Activated T-cell treated with anti-CD3 and anti-CD28 coated beads, Interleukin-2, amount 50 U/mL, for 1 hour (primary cell): ENCODE measurements at regions not wholly inside any gene's neighbourhood (a gene's known extent, or its start where the extent isn't known, plus 50 kb on each side); places are given as distances from the start of the nearest gene placed in this dataset.
A peak's percentile ranks its signal among the peaks of the same experiment; 100 is the strongest.
"Not testable (repeated sequence)": the region's sequence is repeated elsewhere in the genome, so short reads cannot be mapped to it uniquely, and the experiment has no call there.

Experiments
- DNase-seq: peaks from one replicate; pipeline ENCODE4 v3.0.0-alpha.2; 2020

DNA sequence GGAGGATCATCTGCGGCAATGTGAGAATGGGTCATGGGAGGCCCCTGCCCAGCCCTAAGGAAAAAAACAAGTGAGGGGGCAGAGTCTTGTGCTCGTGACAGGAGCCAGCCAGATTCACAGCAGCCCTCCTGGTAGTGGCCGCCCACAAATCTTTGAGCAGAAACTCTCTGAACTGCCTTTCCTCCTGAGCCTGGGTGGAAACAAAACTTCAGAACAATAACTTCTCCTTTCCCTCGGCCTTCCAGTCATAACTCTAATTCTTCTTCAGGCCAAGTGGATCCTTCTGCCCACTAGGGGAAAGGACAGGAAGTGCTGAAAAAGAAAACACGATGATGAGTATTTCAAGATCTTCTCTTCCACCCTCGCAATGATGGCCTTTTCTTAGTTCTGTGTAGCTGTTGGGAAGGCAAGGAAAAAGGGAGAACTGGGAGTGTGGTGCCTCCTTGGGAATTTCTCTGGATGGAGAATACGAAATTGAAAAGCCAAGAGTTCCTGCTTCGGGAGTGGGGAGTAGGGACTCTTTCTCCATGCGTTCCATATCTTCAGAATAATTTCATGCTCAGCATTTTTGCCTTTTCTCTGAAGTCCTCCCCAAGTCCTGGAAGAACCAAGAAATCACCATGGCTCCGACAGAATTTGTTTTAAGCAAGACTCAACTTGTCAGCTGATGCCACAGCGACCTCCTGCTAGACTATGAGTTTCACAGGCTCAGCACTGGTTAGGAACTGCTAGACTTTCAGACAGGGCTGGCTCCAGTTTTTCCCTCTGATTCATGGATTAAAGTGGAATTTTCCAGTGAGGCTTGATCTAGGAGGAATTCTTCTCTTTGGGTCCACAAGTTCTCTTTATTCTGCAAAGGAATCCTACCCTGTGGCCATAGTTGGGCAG, 188.9 kb downstream of the CAND1 start:
- DNase-seq: no peak

DNA sequence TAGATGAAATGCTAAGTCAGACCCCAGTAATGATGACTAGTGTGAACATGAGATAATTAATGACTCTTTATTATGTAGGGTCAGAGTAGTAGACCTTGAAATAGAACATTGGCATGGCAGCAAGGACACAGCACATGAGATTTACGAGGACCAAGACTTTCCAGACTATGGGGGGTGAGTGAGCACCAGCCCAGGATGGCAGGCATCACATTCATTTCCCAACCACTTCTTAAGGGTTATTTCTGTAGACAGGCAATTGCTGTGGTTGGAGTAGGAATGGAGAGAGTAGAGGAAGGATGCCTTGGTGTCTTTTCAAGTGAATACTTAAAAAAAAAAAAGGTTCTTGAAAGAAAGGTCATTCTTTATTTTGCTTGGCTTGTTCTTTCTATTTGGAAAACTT, 189.4 kb upstream of the DYRK2 start:
- DNase-seq: no peak

DNA sequence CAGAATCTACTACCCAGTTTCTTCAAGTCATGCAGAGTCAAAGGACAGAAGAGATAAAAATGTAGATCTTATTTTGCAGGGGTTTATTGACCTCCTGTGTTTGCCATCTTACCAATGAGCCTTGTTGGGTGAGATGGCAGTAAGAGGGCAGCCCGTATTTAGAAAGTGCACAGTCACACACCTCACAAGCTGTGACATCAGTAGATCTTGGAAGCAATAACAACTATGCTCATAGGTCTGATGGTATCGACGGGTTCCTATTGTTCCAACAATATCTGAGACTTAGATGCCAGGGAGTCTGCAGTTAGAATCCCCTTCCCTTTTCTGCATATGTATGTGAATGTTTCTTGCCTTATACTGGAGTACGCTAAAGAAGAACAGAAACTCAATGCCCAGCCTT, 189.0 kb upstream of the DYRK2 start:
- DNase-seq: no peak

DNA sequence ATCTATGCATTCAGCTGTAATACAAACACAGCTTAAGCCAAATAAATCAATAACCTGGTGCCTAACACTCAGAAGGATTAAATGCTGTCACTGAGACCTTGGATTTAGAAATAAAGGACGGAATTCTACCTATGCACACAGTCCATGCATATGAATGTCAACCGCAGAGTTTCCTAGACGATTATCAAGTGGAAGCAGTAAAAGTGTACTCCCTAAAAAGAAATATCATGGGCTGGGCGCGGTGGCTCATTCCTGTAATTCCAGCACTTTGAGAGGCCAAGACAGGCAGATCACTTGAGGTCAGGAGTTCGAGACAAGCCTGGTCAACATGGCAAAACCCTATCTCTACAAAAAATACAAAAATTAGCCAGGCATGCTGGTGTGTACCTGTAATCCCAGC, 188.2 kb upstream of the DYRK2 start:
- no peak for DNase-seq

DNA sequence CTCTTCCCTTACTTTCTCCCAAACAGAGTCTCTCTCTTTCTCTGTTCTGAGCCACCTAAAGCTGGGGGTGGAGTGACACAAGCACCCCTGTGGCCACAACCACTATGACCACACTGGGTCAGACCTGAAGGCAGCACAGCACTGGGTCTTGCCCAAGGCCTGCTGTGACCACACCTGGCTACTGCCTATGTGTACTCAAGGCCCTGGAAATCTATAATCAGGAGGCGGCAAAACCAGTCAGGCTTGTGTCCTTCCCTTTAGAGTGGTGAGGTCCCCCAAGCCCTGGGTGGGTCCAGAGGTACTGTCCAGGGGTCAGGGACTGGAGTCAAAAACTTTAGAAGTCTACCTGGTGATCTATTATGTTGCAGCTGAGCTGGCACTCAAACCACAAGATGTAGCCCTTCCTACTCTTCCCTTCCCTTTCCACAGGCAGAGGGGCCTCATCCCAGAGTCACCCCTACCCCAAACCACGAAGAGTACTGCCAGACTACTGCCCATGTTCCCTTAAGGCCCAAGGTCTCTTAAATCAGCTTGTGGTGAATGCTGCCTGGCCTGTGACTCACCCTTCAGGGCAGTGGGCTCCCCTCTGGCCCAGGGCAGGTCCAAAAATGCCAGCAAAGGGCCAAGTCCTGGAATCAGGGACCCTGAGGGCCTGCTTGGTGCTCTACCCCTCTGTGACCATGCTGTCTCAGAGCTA, 179.8 kb upstream of the DYRK2 start:
- no peak for DNase-seq

DNA sequence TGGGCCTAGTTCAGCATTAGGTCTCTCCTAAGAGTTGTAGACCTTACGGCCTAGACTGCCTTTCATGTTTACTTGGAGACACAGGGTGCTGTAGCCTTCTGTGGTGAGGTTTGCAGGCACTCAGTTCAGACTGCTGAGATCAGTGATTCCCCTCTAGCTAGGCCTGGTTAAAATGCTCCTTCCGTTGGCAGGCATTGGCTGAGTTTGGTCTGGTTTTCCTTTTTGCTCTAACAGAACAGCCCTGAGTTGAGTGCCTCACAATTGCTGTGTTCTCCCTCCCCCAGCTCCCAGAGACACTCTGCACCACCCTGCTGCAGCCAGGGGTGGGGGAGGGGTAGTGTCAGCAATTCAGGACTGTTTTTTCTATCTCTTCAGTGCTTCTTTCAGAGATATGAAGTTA, 178.9 kb upstream of the DYRK2 start:
- no peak for DNase-seq

DNA sequence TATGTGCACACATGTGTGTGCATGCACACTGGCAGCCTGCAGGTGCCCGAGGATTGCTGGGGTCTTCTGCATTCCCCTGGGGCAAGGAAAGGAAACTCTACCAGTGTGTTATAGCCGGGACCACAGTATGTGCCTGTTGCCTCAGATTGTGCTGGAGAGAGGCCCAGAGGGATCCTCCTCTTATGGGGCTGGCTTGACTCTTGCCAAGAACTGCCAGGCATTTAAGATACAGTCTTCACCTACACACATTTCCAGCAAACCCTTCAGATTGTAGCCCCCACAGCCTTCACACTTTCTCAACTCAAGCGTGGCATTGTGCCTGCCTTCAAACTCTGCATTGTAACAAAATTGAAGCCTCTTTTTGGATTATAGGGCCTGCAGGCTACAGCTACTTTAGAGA, 176.7 kb upstream of the DYRK2 start:
- no peak for DNase-seq

DNA sequence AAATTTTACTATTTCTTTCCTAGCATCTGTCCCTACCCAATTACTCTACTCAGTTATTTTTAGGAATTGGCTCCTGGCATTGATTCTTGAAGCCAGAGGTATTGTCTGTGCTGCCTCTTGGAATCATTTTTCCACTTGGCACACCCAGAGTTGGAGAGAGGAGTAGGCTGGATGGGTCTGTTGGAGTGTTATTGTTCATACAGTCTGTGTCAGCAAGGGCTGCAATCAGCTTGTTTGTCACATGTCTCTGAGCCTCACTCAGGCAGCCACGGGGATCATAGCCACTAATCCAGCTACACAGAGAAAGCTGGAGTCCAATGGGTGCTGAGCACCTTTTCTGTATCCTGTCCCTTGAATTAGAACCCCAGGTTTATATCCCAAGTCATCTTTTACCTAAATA, 176.0 kb upstream of the DYRK2 start:
- no peak for DNase-seq

DNA sequence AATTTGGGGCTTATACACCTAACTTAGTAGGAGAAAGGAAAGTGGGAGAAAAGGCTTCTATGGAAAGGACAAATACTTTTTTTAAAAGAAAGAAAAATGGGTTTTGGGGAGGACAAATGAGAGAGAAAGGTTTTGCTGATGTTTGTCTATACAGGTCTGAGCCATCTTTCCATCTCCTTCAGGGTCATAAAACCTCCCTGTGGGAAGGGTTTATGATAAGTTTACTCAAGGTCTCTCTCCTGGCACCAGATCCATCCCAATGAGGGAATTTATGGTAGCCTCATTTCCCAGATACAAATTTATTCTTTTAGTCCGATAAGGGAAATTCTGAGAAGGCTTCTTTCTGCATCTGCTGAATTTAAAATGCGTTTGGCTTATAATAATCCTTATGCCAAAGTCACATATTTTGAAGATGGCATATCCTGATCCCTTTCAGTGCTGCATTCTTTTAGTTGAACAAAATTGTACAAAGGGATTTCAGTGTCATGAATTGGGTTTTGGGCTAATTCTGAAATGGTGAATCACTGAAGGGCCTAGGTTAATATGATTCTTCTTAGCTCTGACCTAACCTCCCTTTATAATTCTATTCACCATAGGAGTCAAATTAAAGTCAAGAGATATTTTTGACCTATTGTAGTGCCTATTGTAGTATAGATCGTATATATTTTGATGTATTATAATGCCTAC, 173.5 kb upstream of the DYRK2 start:
- DNase-seq: no peak

DNA sequence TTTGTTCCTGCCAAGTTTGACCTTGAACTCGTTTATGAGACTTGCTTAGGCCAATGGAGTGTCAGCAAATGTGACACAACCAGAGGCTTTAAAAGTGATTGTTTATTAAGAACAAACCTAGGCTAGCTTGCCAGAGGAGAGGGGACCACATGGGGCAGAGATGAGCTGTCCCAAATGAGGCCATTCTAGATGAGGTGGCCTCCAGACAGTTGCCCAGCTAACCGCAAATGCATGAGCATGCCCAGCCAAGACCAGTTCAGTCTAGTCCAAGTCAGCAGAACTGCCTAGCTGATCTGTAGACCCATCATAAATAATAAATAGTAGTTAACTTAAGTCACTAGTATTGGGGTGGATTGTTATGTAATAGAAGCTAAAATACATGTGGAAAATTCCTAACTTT, 172.8 kb upstream of the DYRK2 start:
- DNase-seq: no peak

DNA sequence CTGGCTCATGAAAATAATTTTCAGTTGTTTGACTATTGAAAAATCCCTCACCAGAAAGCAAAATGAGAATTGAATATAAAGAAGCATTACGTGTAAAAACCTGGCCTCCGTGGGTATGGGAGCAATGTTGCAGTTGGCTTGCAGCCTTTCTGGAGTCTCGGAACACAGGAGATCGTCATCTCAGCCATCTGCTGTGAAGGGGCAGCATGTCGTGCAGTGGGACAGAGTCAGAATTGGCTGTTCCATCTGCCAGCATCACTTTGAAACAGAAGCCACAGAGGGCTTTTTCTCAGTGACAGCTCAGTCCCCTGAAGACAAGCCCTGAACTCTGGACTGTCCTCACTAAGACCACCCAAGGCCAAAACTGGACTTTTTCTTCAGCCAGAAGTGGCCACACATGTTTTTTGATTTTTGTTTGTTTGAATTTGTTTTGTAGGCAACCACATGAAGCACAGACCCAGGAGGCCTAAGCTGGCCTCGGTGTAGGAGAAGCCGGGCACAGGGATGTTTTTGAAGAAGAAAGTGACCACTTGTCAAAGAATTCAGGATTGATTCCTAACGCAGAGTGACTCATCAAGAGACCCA, 170.8 kb upstream of the DYRK2 start:
- DNase-seq: no peak

DNA sequence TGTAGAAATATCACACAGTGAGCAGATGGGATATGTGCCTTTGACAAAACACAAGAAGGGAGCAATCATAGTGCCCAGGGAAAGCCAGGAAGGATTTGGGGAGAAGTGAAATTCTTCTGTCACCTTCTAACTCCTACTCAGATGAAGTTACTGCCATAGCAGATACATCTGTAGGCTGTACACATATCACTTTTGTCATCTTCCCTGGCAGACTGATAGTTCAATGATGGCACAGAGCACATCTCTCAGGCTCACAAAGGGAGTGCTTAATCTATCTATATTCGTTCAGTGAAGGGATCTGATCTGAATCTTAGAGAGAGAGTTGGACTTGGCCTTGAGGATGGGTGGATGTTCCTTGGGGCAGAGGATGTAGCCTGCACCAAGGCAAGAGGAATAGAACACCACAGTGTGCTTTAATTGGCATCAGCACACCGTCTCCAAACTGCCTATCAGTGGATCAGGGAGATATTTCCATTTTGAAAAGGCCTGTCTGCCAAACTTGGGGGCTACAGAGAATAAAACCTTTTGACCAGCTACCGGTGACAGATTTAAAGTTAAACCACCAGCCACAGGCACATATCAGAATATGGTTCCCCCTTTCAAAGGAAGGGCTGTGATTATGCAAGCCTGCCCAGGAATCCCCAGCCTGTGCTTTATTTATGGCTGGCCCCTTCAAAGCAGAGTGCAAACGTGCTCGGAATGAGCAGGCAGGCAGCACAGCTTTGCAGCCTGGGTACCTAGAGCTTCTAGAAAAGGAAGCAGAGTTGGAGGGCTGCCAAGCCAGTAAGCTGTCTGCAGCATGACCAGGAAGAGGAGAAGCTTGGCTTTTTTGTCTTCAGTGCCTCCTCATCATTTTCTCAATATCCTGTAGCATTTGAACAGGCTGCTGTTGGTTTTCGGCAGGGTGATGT, 165.5 kb upstream of the DYRK2 start:
- DNase-seq: peak; percentile 69

DNA sequence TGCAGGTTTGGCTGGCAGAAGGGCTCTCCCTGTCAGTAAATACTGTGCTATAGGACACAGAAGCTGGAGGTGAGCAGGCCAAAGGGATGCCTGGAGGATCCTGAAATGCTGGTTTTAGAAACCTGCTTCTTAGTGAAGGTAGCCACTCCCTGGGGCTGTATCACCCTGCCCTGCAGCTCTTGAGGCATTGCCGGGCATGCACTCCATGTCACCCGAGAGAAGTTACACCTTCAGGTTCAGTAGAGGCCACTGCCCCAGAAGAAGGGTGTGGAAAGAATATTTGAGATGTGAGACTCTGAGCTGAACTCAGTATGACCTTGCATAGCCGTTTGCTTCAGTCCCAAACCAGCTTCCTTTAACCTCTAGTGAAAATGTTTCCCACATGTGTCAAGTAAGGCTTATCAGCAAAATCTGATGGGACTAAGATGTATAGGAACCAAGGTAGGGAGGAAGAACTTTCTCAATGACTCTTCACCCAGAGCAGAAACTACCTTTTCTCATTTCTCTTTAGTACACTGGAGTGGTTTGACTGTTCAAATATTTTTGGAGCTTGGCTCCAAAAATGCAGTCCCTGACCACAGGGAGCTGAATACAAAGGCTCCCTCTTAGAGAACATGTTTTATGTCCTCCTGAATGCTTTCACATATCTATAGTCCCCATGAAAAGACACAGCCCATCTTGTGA, 164.5 kb upstream of the DYRK2 start:
- no peak for DNase-seq

DNA sequence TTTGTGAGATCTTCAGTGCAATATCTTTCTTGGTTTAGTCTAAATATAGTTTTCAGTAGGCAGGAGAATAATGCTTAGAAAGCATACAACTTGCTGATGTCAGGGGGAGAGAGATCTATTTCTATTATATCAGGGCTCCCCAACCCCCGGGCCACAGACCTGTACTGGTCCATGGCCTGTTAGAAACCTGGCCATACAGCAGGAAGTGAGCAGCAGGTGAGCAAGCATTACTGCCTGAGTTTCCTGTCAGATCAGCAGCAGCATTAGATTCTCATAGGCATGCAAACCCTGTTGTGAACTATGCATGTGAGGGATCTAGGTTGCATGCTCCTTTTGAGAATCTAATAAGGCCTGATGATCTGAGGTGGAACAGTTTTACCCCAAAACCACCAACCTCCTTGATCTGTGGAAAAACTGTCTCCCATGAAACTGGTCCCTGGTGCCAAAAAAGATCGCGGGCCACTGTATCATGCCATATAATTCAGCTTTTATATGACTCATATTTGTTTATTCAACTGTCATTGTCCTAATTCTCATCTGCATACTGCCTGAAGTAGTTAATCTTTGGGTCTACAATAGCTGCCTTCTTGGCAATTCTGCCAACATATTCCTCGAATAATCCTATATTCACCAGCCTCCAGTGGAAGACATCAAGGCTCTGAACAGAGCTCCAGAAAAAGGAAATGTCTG, 163.6 kb upstream of the DYRK2 start:
- no peak for DNase-seq

DNA sequence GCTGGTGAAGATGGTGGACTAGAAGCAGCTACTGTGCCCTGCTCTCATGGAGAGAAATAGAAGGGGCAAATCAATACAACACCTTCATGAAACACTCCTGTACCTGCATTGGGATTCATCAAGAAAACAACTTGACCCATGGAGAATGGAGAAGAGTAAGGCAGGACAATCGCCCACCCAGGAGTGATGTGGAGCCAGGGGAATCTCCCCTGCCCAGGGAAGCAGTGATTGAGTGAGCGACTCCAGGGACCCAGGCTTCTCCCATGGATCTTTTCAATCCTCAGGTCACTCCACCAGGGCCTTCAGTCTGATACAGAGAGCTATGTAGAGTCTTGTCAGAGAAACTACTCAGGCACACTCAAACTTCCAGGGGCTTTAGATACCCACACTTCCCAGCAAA, 161.9 kb upstream of the DYRK2 start:
- no peak for DNase-seq

DNA sequence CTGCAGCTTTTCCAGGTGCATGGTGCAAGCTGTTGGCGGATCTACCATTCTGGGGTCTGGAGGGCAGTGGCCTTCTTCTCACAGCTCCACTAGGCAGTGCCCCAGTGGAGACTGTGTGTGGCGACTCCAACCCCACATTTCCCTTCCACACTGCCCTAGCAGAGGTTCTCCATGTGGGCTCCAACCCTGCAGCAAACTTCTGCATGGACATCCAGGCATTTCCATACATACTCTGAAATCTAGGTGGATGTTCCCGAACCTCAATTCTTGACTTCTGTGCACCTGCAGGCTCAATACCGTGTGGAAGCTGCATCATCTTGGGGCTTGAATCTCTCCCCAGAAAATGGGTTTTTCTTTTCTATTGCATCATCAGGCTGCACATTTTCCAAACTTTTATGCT, 160.2 kb upstream of the DYRK2 start:
- DNase-seq: not testable (repeated sequence)

DNA sequence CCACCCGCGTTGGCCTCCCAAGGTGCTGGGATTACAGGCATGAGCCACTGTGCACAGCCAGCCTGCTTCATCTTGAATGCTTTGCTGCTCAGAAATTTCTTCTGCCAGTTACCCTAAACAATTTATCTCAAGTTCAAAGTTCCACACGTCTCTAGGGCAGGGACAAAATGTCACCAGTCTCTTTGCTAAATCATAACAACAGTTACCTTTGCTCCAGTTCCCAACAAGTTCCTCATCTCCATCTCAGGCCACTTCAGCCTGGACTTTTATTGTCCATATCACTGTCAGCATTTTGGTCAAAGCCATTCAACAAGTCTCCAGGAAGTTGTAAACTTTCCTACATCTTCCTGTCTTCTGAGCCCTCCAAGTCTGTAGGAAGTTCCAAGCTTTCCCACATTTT, 159.5 kb upstream of the DYRK2 start:
- DNase-seq: no peak

DNA sequence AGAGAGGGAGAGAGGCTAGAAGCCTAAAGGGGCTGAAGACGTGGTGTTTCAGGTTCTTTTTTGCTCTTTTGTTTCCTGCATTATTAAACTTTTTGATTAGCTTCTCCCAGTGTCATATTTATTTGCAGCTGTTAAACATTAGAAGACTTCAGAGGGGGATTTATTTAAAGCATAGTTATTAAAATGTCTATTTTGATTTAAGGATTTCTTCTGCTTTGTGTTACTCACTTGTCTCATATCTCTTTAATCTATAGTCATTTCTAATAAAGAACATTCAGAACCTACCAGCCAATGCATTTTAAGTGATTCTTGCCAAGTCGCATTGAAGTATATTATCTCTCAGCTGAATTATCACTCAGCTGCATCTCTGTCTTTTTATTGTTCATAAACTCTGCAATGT, 152.0 kb upstream of the DYRK2 start:
- no peak for DNase-seq

DNA sequence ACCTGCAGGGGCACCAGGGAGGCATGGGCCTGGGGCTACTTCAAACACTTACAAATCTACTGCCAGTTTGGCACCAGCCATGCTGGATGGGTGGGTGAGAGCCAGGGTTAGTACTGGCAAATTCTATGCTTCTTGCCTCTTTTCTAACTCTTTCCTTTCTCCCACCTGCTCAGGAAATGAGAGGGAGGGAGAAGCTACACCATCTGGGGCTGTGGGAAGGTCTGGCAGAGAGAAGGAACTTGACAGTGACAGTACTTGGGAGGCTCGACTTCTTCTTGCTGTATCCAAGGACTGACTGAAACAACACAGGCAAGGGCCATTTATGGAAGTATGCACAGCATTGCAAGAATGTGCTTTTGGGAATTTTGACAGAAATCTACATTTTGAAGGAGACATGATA, 149.6 kb upstream of the DYRK2 start:
- no peak for DNase-seq

DNA sequence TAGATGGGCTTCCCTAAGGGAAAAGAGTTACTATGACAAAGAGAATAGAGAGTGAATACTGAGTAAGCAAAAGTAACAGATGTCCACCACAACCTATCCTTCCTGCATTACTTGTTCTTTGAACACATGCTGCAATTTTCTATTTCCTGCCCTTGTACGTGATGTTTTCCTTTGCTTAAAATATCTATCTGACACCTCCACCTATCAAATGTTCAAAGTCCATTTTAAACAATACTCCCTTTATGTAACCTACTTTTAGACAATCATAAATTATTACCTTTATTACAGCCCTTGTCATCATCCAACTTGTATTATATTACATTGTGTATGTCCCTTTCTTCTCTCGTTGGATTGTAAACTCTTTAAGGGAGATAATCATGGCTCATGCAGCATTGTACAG, 147.2 kb upstream of the DYRK2 start:
- DNase-seq: no peak

DNA sequence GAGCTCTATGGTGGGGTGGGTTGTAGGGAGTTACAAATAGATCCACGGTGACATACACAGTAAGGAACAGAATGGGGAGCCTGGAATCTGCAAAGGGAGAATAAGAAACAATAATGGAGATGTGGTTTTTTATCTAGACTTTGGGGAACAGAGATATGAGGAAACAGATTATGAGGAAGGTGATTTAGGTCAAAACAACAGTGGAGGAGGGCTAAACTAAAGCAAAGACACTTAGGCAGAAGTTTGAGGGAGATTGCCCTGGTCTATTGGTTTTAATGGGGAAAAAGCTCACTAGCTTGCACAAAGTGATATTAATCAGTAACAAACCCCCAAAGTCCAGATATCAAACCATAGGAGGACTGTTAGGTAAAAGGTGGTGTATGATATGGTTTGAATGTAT, 144.5 kb upstream of the DYRK2 start:
- DNase-seq: no peak
